Bronchial epithelial cell (primary cell): ENCODE measurements at regions not wholly inside any gene's neighbourhood (a gene's known extent, or its start where the extent isn't known, plus 50 kb on each side); places are given as distances from the start of the nearest gene placed in this dataset.

Source experiments
- DNase-seq: peaks from one replicate; pipeline ENCODE4 v3.0.0-alpha.2; 2010; ENCODE audit warnings: low read depth
- FAIRE-seq: peaks from 2 replicates; lab custom pipeline; 2011; peaks lifted over from hg19 to GRCh38; lab: Jason Lieb, UNC
- H3K27me3 ChIP-seq: 2 replicates; pipeline ENCODE4 v1.5.1; 2011; ENCODE audit warnings: low read length; ENCODE audit not compliant: control insufficient read depth, insufficient read depth
- H3K36me3 ChIP-seq: 2 replicates; pipeline ENCODE4 v1.5.1; 2011; ENCODE audit warnings: low read length; ENCODE audit not compliant: control insufficient read depth, insufficient read depth
- H3K4me3 ChIP-seq: 2 replicates; pipeline ENCODE4 v1.5.1; 2011; ENCODE audit warnings: mild to moderate bottlenecking, low read depth, low read length, control low read depth
- TF ChIP-seq, protein P1 (sequence below): IDR thresholded peaks from 2 replicates; pipeline ENCODE4 v1.5.1; 2011; ENCODE audit warnings: mild to moderate bottlenecking, moderate library complexity, low read length, control low read depth, inconsistent platforms; ENCODE audit not compliant: insufficient read depth, severe bottlenecking

DNA sequence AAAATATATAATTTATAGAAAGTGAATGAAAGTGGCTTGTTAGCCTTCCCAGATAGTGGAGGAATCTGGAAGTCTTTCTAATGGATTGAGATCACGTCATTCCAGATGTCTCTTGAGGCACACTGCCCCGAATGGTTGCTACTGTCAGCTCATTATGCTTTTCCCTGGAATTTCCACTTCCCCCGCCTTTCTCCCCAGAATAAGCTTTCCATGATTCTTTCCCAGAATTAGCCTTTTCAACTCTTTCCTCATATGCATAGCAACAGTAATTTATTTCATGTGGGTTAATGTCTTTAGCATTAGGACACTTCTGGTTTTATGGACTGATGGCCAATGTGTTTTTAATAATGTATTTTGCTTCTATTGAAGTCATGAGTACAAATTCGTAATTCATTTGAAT lies 81.5 kb downstream of the PALM2AKAP2 start:
- H3K36me3 ChIP-seq = no peaks in the 10 kb centered on the region
- FAIRE-seq (no peak), DNase-seq (no peak)
- TF ChIP-seq, protein P1, sequence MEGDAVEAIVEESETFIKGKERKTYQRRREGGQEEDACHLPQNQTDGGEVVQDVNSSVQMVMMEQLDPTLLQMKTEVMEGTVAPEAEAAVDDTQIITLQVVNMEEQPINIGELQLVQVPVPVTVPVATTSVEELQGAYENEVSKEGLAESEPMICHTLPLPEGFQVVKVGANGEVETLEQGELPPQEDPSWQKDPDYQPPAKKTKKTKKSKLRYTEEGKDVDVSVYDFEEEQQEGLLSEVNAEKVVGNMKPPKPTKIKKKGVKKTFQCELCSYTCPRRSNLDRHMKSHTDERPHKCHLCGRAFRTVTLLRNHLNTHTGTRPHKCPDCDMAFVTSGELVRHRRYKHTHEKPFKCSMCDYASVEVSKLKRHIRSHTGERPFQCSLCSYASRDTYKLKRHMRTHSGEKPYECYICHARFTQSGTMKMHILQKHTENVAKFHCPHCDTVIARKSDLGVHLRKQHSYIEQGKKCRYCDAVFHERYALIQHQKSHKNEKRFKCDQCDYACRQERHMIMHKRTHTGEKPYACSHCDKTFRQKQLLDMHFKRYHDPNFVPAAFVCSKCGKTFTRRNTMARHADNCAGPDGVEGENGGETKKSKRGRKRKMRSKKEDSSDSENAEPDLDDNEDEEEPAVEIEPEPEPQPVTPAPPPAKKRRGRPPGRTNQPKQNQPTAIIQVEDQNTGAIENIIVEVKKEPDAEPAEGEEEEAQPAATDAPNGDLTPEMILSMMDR = no peak
- no peak overlapping the region for H3K4me3 ChIP-seq
- H3K27me3 ChIP-seq = no peaks in the 10 kb centered on the region

DNA sequence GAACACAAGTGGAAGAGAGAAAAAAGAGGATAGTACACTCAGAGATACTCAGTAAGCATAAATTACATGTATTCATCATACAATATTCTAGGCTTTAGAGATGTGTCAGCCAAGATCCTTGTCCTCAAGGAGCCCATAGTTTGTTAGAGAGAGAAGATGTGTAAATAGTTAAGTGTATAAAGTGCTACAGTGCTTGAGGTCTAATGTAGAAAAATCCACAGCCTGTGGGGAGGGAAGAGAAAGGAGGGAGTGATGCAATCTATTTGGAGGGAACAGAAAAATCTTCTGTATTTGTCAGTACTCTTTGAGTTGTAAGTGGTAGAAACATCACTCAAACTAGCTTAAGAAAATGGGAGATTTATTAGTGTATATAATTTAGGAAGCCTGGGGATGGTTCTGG lies 81.9 kb downstream of the PALM2AKAP2 start:
- TF ChIP-seq, protein P1 = no peak
- DNase-seq (no peak), FAIRE-seq (no peak)
- Histone ChIP-seq H3K36me3 (no peaks in the 10 kb centered on the region), H3K4me3 (no peak overlapping the region), H3K27me3 (no peaks in the 10 kb centered on the region)

DNA sequence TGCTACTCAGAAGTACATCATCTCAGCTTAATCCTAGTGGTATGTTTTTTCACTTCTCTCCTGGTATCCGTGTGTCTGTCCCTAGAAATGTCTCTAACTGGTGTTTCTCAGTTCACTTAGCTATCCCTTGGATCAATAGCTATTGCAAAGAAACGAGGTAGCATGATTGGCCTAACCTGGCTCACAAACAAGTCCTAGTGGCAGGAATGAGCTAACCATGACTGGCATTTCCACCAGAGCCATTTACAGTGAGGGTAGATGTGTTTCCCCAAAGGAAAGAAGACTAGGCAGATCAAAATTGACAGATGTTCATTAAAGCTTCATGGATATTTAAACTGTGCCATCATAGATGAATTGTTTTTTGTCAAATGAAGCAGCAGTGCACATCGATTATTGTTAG lies 82.5 kb downstream of the PALM2AKAP2 start:
- no peak overlapping the region for H3K4me3 ChIP-seq
- DNase-seq (no peak), FAIRE-seq (no peak)
- TF ChIP-seq, protein P1 = no peak
- H3K27me3 ChIP-seq = no peaks in the 10 kb centered on the region
- no peaks in the 10 kb centered on the region for H3K36me3 ChIP-seq

DNA sequence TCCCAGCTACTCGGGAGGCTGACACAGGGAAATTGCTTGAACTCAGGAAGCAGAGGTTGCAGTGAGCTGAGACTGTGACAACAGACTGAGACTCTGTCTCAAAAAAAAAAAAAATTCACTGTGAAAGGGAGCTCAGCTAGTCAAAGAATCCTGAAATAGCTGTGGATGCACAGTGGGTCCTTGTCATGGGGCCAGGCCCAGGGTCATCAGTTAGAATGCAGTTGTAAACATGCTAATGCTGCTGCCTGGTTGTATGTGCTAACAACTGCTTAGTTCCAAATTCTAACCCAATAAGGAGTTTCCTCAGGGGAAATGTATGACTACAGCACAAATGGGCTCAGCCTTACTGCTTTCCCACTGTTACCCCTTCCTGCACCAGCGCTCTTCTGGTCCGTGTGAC lies 84.0 kb downstream of the PALM2AKAP2 start:
- H3K4me3 ChIP-seq = no peak overlapping the region
- H3K36me3 ChIP-seq = no peaks in the 10 kb centered on the region
- FAIRE-seq = no peak
- TF ChIP-seq, protein P1 = no peak
- DNase-seq = no peak
- H3K27me3 ChIP-seq = no peaks in the 10 kb centered on the region

DNA sequence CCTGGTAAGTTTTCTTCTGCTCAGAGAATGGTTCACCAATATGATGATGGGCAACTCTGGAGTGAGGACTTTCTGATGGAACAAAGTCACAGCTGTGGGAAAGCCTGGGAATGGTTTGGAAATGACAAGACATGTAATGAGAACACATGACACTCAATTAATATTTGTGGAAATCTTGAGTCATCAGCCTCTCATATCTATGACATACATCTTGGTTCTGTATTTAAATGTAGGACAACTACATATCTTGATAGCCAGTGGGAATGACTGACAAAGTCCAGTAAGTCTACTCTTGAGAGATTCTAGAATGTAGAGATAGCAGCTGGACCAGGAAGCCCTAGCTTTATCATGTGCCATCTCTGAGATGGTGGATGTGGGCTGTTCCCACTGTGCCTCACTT lies 85.5 kb downstream of the PALM2AKAP2 start:
- FAIRE-seq (no peak), DNase-seq (peak; percentile 15)
- Histone ChIP-seq H3K4me3 (no peak overlapping the region), H3K36me3 (no peaks in the 10 kb centered on the region), H3K27me3 (no peaks in the 10 kb centered on the region)
- TF ChIP-seq, protein P1 = no peak

DNA sequence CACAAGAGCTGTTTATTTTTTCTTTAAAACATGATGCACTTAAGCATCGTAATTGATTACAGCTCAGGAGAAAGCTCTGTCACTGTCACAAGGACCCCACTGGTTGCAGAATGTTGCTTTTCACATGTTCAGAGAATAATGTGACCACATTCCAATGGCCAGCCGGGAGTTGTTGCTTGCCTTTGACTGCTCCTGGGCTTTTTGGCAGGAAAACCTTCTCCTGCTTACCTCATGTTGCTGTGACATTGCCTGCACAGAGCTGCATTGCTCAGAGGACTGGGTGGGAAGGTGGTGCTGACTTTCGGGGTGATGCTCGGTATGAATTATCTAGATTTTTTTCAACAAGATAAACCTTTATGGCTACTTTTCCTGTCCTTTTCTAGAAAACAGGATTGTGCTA lies 88.2 kb downstream of the PALM2AKAP2 start:
- H3K27me3 ChIP-seq = no peaks in the 10 kb centered on the region
- TF ChIP-seq, protein P1 = no peak
- no peaks in the 10 kb centered on the region for H3K36me3 ChIP-seq
- FAIRE-seq (no peak), DNase-seq (no peak)
- H3K4me3 ChIP-seq = no peak overlapping the region
